IMR-90 (cell line): ENCODE measurements at regions not wholly inside any gene's neighbourhood (a gene's known extent, or its start where the extent isn't known, plus 50 kb on each side); places are given as distances from the start of the nearest gene placed in this dataset.

Experiments used
- FOS ChIP-seq: fragments of 150-350 bp; IDR thresholded peaks from 2 replicates; pipeline ENCODE4 v1.6.1; 2016; ENCODE audit warnings: low read depth, low read length
- MAFK ChIP-seq: IDR thresholded peaks from 2 replicates; pipeline ENCODE4 v1.6.1; 2012; ENCODE audit warnings: low read depth, low read length, improper control_type of control experiment
- MAZ ChIP-seq: IDR thresholded peaks from 2 replicates; pipeline ENCODE4 v1.6.1; 2012; ENCODE audit warnings: low read depth, mild to moderate bottlenecking, low read length, improper control_type of control experiment, moderate library complexity, borderline replicate concordance
- MXI1 ChIP-seq: IDR thresholded peaks from 2 replicates; pipeline ENCODE4 v1.6.1; 2012; ENCODE audit warnings: low read depth, mild to moderate bottlenecking, low read length, moderate library complexity, borderline replicate concordance
- POLR2A ChIP-seq: IDR thresholded peaks from 2 replicates; pipeline ENCODE4 v1.6.1; 2012; ENCODE audit warnings: mild to moderate bottlenecking, low read depth, low read length
- SMC3 ChIP-seq: fragments of 150-350 bp; IDR thresholded peaks from 2 replicates; pipeline ENCODE4 v1.6.1; 2016; ENCODE audit warnings: low read depth, mild to moderate bottlenecking, antibody characterized with exemption, low read length, moderate library complexity
- TF ChIP-seq, protein P1 (sequence below): conservative IDR thresholded peaks from 2 replicates; pipeline ENCODE4 v1.5.1; 2012; ENCODE audit warnings: mild to moderate bottlenecking, low read depth, low read length, improper control_type of control experiment
- TF ChIP-seq, protein P2 (sequence below): fragments of 150-350 bp; IDR thresholded peaks from 2 replicates; pipeline ENCODE4 v1.6.1; 2017; ENCODE audit warnings: mild to moderate bottlenecking, antibody characterized with exemption, low read length, low read depth

DNA sequence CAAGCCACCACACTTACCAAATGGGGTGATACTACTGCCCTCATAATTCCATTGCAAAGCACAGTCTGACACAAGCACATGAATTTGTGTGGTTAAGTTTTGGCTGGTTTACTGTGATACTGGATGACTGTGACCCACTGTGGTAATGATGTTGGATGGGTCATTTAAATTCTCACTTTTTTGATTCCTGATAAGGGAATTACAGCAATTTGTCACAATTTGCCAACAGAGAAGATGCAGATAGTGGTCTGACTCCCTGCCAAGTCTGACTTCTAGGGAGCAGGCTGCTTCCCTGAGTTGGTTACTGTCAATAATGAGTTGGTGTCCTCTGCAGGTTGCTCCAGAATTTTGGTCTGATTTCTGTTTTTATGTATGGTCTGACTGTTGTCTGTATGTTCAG is 731.9 kb downstream of the MTRR start:
- TF ChIP-seq, protein P1, sequence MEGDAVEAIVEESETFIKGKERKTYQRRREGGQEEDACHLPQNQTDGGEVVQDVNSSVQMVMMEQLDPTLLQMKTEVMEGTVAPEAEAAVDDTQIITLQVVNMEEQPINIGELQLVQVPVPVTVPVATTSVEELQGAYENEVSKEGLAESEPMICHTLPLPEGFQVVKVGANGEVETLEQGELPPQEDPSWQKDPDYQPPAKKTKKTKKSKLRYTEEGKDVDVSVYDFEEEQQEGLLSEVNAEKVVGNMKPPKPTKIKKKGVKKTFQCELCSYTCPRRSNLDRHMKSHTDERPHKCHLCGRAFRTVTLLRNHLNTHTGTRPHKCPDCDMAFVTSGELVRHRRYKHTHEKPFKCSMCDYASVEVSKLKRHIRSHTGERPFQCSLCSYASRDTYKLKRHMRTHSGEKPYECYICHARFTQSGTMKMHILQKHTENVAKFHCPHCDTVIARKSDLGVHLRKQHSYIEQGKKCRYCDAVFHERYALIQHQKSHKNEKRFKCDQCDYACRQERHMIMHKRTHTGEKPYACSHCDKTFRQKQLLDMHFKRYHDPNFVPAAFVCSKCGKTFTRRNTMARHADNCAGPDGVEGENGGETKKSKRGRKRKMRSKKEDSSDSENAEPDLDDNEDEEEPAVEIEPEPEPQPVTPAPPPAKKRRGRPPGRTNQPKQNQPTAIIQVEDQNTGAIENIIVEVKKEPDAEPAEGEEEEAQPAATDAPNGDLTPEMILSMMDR = no peak
- no peak for TF ChIP-seq FOS
- TF ChIP-seq POLR2A = no peak
- no peak for TF ChIP-seq MXI1
- TF ChIP-seq MAFK = no peak
- TF ChIP-seq, protein P2, sequence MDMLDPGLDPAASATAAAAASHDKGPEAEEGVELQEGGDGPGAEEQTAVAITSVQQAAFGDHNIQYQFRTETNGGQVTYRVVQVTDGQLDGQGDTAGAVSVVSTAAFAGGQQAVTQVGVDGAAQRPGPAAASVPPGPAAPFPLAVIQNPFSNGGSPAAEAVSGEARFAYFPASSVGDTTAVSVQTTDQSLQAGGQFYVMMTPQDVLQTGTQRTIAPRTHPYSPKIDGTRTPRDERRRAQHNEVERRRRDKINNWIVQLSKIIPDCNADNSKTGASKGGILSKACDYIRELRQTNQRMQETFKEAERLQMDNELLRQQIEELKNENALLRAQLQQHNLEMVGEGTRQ = no peak
- TF ChIP-seq MAZ = no peak
- TF ChIP-seq SMC3 = no peak
